HepG2 (cell line): ENCODE measurements at regions not wholly inside any gene's neighbourhood (a gene's known extent, or its start where the extent isn't known, plus 50 kb on each side); places are given as distances from the start of the nearest gene placed in this dataset.

Experiments
- ATAC-seq: fragments of 200-7000 bp; cut with Tn5 transposase; 3 replicates; pipeline ENCODE4 v1.9.1; 2020; ENCODE audit warnings: mild to moderate bottlenecking, moderate library complexity
- BruUV-seq: library from RNA; stranded (reverse); fragments of 400-500 nt; replicated peaks from 2 replicates; lab custom pipeline; 2021; lab: Mats Ljungman, UMichigan
- CTCF ChIA-PET: fragments of 300-600 bp; formaldehyde crosslinking; extraction: SDS; loops from one replicate; lab custom pipeline; 2021; ENCODE audit warnings: low total read pairs, inconsistent platforms, low intra/inter-chr PET ratio; lab: Yijun Ruan, JAX
- POLR2A ChIA-PET: fragments of 350-600 bp; sonication (Branson Sonifier 250); formaldehyde crosslinking; loops from one replicate; lab custom pipeline; 2020; ENCODE audit warnings: antibody characterized with exemption, inconsistent platforms; lab: Yijun Ruan, JAX
- DNase-seq: peaks from one replicate; pipeline ENCODE4 v3.0.0-alpha.2; 2015; ENCODE audit warnings: low spot score
- FAIRE-seq: peaks from 3 replicates; lab custom pipeline; 2011; peaks lifted over from hg19 to GRCh38; lab: Jason Lieb, UNC
- H2AFZ ChIP-seq: one replicate; pipeline ENCODE4 v1.6.1; 2011; ENCODE audit warnings: low read length, inconsistent platforms
- H3K27ac ChIP-seq: fragments of 300-600 bp; 3 replicates; pipeline ENCODE4 v1.8.0; 2011; ENCODE audit warnings: mixed run types, mild to moderate bottlenecking, mixed read lengths, low read length, inconsistent platforms; ENCODE audit not compliant: insufficient read depth; ENCODE audit errors: extremely low read length
- H3K27me3 ChIP-seq, 2 experiments: fragments of 200-600 bp in 1 of 2; 2 replicates in 1 of 2; 3 replicates in 1 of 2; pipeline versions ENCODE4 v1.6.0 to v1.8.0; 2011; ENCODE audit warnings: low read length in 2 of 2, mild to moderate bottlenecking in 2 of 2, moderate library complexity in 2 of 2, inconsistent platforms in 1 of 2; ENCODE audit not compliant: insufficient read depth in 2 of 2, control insufficient read depth in 1 of 2
- H3K36me3 ChIP-seq, 2 experiments: fragments of 200-600 bp in 1 of 2; replicated peaks in 1 of 2; 2 replicates in 1 of 2; 3 replicates in 1 of 2; pipeline versions ENCODE4 v1.5.1 to v1.8.0; 2011; ENCODE audit warnings: low read length in 2 of 2, inconsistent platforms in 1 of 2; ENCODE audit not compliant: insufficient read depth in 2 of 2, control insufficient read depth in 1 of 2
- H3K4me1 ChIP-seq: 2 replicates; pipeline ENCODE4 v1.5.1; 2012; ENCODE audit warnings: low read length, inconsistent platforms; ENCODE audit not compliant: insufficient read depth
- H3K4me2 ChIP-seq: 2 replicates; pipeline ENCODE4 v1.6.0; 2011; ENCODE audit warnings: low read depth, low read length, inconsistent platforms
- H3K4me3 ChIP-seq, 3 experiments: fragments of 200-600 bp in 1 of 3; sonication (generic), shearing (Covaris generic) in 1 of 3; replicated peaks in 1 of 3; 2 replicates each; pipeline ENCODE4 v1.5.1; 2011 to 2016; ENCODE audit warnings: low read length in 3 of 3, inconsistent platforms in 2 of 3, low read depth in 2 of 3, mild to moderate bottlenecking in 2 of 3, control low read depth in 1 of 3, mixed read lengths in 1 of 3; ENCODE audit not compliant: insufficient read depth in 1 of 3
- H3K79me2 ChIP-seq: one replicate; pipeline ENCODE4 v1.6.1; 2011; ENCODE audit warnings: low read length, inconsistent platforms; ENCODE audit not compliant: insufficient read depth
- H3K9ac ChIP-seq: 2 replicates; pipeline ENCODE4 v1.6.0; 2011; ENCODE audit warnings: mild to moderate bottlenecking, low read depth, low read length, inconsistent platforms; ENCODE audit not compliant: insufficient read depth
- H3K9me3 ChIP-seq: 2 replicates; pipeline ENCODE4 v1.5.1; 2012; ENCODE audit warnings: mild to moderate bottlenecking, low read length
- H4K20me1 ChIP-seq: 2 replicates; pipeline ENCODE4 v1.6.0; 2011; ENCODE audit warnings: inconsistent platforms, mild to moderate bottlenecking, low read length, moderate library complexity; ENCODE audit not compliant: insufficient read depth
- AFF4 ChIP-seq: sonication (generic); formaldehyde crosslinking; IDR thresholded peaks from 2 replicates; pipeline ENCODE4 v1.4.0; 2020; ENCODE audit warnings: missing genetic modification reagents
- ASH2L ChIP-seq: fragments of 300-600, 200-600 bp; sonication (generic); IDR thresholded peaks from 2 replicates; pipeline ENCODE4 v1.7.0; 2017; ENCODE audit warnings: low read depth, mild to moderate bottlenecking, moderate library complexity, mixed read lengths, low read length; ENCODE audit not compliant: insufficient read length
- CTCF ChIP-seq: sonication (generic); formaldehyde crosslinking; IDR thresholded peaks from 2 replicates; pipeline ENCODE4 v1.5.0; 2020; ENCODE audit warnings: mild to moderate bottlenecking, missing genetic modification reagents, moderate library complexity
- FLYWCH1 ChIP-seq: sonication (generic); formaldehyde crosslinking; IDR thresholded peaks from 2 replicates; pipeline ENCODE4 v1.8.1; 2023; ENCODE audit warnings: mild to moderate bottlenecking, missing genetic modification reagents
- FOSL1 ChIP-seq: sonication (generic); formaldehyde crosslinking; IDR thresholded peaks from 2 replicates; pipeline ENCODE4 v1.9.0; 2021; ENCODE audit warnings: missing genetic modification reagents, borderline replicate concordance
- FOXA1 ChIP-seq, 2 experiments: fragments of 450-650 bp in 1 of 2; sonication (generic) in 1 of 2; formaldehyde crosslinking in 1 of 2; IDR thresholded peaks; 2 replicates each; pipeline versions ENCODE4 v1.4.0 to v1.6.1; 2016 to 2020; ENCODE audit warnings: missing genetic modification reagents in 1 of 2
- SIX1 ChIP-seq: sonication (generic); formaldehyde crosslinking; IDR thresholded peaks from 2 replicates; pipeline ENCODE4 v1.4.0; 2020; ENCODE audit warnings: missing genetic modification reagents, borderline replicate concordance
- ZNF280D ChIP-seq: sonication (generic); formaldehyde crosslinking; IDR thresholded peaks from 2 replicates; pipeline ENCODE4 v1.5.1; 2020; ENCODE audit warnings: mild to moderate bottlenecking, missing genetic modification reagents
- ZNF296 ChIP-seq: sonication (generic); formaldehyde crosslinking; conservative IDR thresholded peaks from 2 replicates; pipeline ENCODE4 v1.5.0; 2020; ENCODE audit warnings: mild to moderate bottlenecking, missing genetic modification reagents
- WGBS: methylation state at CpG from one replicate; pipeline ENCODE4 v1.1.6; 2017; ENCODE audit warnings: low lambda C conversion rate; 5-methylcytosine and 5-hydroxymethylcytosine counted together
- in situ Hi-C: cut with HindIII; loops from 2 replicates; pipeline ENCODE4 v1.10.0; 2017; ENCODE audit warnings: low pct_unique_long_range_greater_than_20kb; ENCODE audit not compliant: extremely low pct_ligation_motif_present
- intact Hi-C: fragments of 100-400 bp; cut with micrococcal nuclease; formaldehyde crosslinking; loops from one replicate; pipeline ENCODE4 v1.10.0; 2022; ENCODE audit not compliant: unreplicated experiment

GRCh38 chr15:72835294-72835890 is 51.8 kb upstream of the ADPGK start:
- Histone ChIP-seq H2AFZ (no peak overlapping the region), H3K4me3 (no peak overlapping the region), H3K4me1 (no peaks in the 10 kb centered on the region), H3K4me2 (no peak overlapping the region), H4K20me1 (no peaks in the 10 kb centered on the region), H3K36me3 (no peaks in the 10 kb centered on the region), H3K27ac (no peak overlapping the region), H3K9ac (no peak overlapping the region), H3K79me2 (no peaks in the 10 kb centered on the region), H3K27me3 (no peaks in the 10 kb centered on the region; a peak in 1 of 5 replicates), H3K9me3 (no peaks in the 10 kb centered on the region)
- POLR2A ChIA-PET, result no interaction called here
- CTCF ChIA-PET, result interaction anchor here (1.8 kb wide), 1 partner anchor 246 kb away, joined by 4 read pairs; no protein-coding TSS in a partner anchor
- ATAC-seq (peak; percentile 44; the same call in 1 of the 3 replicates), DNase-seq (peak; percentile 4), FAIRE-seq (no peak)
- in situ Hi-C loops (no loop called here), intact Hi-C loops (loop anchor here (2.0 kb wide), 1 partner anchor 245 kb away; no protein-coding TSS in a partner anchor)
- BruUV-seq, result no TSS peak
- TF ChIP-seq ASH2L (no peak), FOSL1 (CRISPR knock-in tag) (no peak), CTCF (CRISPR knock-in tag) (0 out of 2 replicates have a peak, but pooled peaks have one; percentile 16)

GRCh38 chr15:72833561-72833960 is 50.0 kb upstream of the ADPGK start:
- ChIA-PET CTCF (no interaction called here), POLR2A (no interaction called here)
- WGBS, result 5% methylated on average over 2 of the region's 2 CpGs
- no peak for ATAC-seq
- no peak overlapping the region for H3K4me2 ChIP-seq
- H2AFZ ChIP-seq, result no peak overlapping the region
- H3K9me3 ChIP-seq, result no peaks in the 10 kb centered on the region
- no peak for DNase-seq
- no peak overlapping the region for H3K4me3 ChIP-seq
- H3K36me3 ChIP-seq, result no peaks in the 10 kb centered on the region
- H3K79me2 ChIP-seq, result no peaks in the 10 kb centered on the region
- in situ Hi-C loops (no loop called here), intact Hi-C loops (no loop called here)
- no peak overlapping the region for H3K9ac ChIP-seq
- no peaks in the 10 kb centered on the region for H4K20me1 ChIP-seq
- H3K27ac ChIP-seq, result no peak overlapping the region
- FAIRE-seq, result no peak
- H3K4me1 ChIP-seq, result no peaks in the 10 kb centered on the region
- H3K27me3 ChIP-seq, result no peaks in the 10 kb centered on the region; a peak in 1 of 5 replicates
- BruUV-seq, result no TSS peak
- TF ChIP-seq ZNF280D (CRISPR knock-in tag), result no peak
- TF ChIP-seq FOXA1 (IDR thresholded peaks at IDR 0.05), result no peak
- TF ChIP-seq FOXA1 (CRISPR knock-in tag; IDR thresholded peaks at IDR 0.05), result no peak
- no peak for TF ChIP-seq AFF4
- TF ChIP-seq FLYWCH1, result no peak
- no peak for TF ChIP-seq ZNF296 (CRISPR knock-in tag)
- no peak for TF ChIP-seq SIX1 (CRISPR knock-in tag)
